HPDE6-E6E7 (cell line): ENCODE measurements at regions not wholly inside any gene's neighbourhood (a gene's known extent, or its start where the extent isn't known, plus 50 kb on each side); places are given as distances from the start of the nearest gene placed in this dataset.

Experiments
- DNase-seq: peaks from one replicate; pipeline ENCODE4 v3.0.0; 2011; ENCODE audit warnings: missing footprints; ENCODE audit errors: extremely low spot score

GRCh38 chr2:201968476-201968875 is 65.2 kb upstream of the FZD7 start:
- no peak for DNase-seq

- DNase-seq: no peak
Observed at GRCh38 chr2:201969241-201969937, 64.3 kb upstream of the FZD7 start.

- DNase-seq: no peak
Observed at GRCh38 chr2:201969938-201970785, 63.5 kb upstream of the FZD7 start.

- DNase-seq: no peak
Observed at GRCh38 chr2:201970786-201971108, 62.9 kb upstream of the FZD7 start.

GRCh38 chr2:201971531-201972228 is 62.0 kb upstream of the FZD7 start:
- DNase-seq: no peak

- no peak for DNase-seq
Observed at GRCh38 chr2:201972621-201973255, 60.9 kb upstream of the FZD7 start.

- no peak for DNase-seq
Observed at GRCh38 chr2:201973305-201973928, 60.2 kb upstream of the FZD7 start.

- DNase-seq: no peak
Observed at GRCh38 chr2:201974171-201975100, 59.2 kb upstream of the FZD7 start.

- DNase-seq: no peak
Observed at GRCh38 chr2:201975434-201975833, 58.2 kb upstream of the FZD7 start.

- DNase-seq: no peak
Observed at GRCh38 chr2:201975964-201976612, 57.6 kb upstream of the FZD7 start.

GRCh38 chr2:201977651-201978050 is 56.0 kb upstream of the FZD7 start:
- DNase-seq: peak; percentile 27

- no peak for DNase-seq
Observed at GRCh38 chr2:201978333-201978732, 55.3 kb upstream of the FZD7 start.

GRCh38 chr2:201978986-201979385 is 54.7 kb upstream of the FZD7 start:
- no peak for DNase-seq

GRCh38 chr2:201980389-201980821 is 53.2 kb upstream of the FZD7 start:
- DNase-seq: no peak

GRCh38 chr2:201980946-201981345 is 52.7 kb upstream of the FZD7 start:
- DNase-seq: no peak

- no peak for DNase-seq
Observed at GRCh38 chr2:201983174-201983573, 50.5 kb upstream of the FZD7 start.

GRCh38 chr2:201983800-201984199 is 49.9 kb upstream of the FZD7 start:
- no peak for DNase-seq
